Activated CD4-positive, alpha-beta T cell treated with anti-CD3 and anti-CD28 coated beads, Interleukin-2, amount 10 ng/mL, durations not matched to agents 7 days and 5 days (primary cell): ENCODE measurements at regions not wholly inside any gene's neighbourhood (a gene's known extent, or its start where the extent isn't known, plus 50 kb on each side); places are given as distances from the start of the nearest gene placed in this dataset.
"Not testable (repeated sequence)": the region's sequence is repeated elsewhere in the genome, so short reads cannot be mapped to it uniquely, and the experiment has no call there.

ENCODE experiments used
- CTCF ChIA-PET: fragments of 350-600 bp; sonication (Branson Sonifier 250); formaldehyde crosslinking; loops from one replicate; lab custom pipeline; 2021; ENCODE audit warnings: antibody characterized with exemption; lab: Charles Lee
- POLR2A ChIA-PET: fragments of 350-600 bp; sonication (Branson Sonifier 250); formaldehyde crosslinking; loops from one replicate; lab custom pipeline; 2021; ENCODE audit warnings: antibody characterized with exemption; lab: Charles Lee
- DNase-seq: peaks from one replicate; pipeline ENCODE4 v3.0.0-alpha.2; 2020
- H3K27ac Mint-ChIP-seq: one replicate; pipeline ENCODE4 v1.8.0; 2021; ENCODE audit warnings: mild to moderate bottlenecking, moderate library complexity, mixed read lengths
- H3K27me3 Mint-ChIP-seq: one replicate; pipeline ENCODE4 v1.8.0; 2021; ENCODE audit warnings: mixed read lengths
- H3K36me3 Mint-ChIP-seq: one replicate; pipeline ENCODE4 v1.8.0; 2021; ENCODE audit warnings: low read depth, mixed read lengths
- H3K4me1 Mint-ChIP-seq: one replicate; pipeline ENCODE4 v1.8.0; 2021; ENCODE audit warnings: mixed read lengths
- H3K4me3 Mint-ChIP-seq: one replicate; pipeline ENCODE4 v1.8.0; 2021; ENCODE audit warnings: mild to moderate bottlenecking, moderate library complexity, mixed read lengths
- H3K9me3 Mint-ChIP-seq: one replicate; pipeline ENCODE4 v1.8.0; 2021; ENCODE audit warnings: mixed read lengths

- H3K27me3 Mint-ChIP-seq, H3K4me3 Mint-ChIP-seq, DNase-seq, CTCF ChIA-PET, H3K36me3 Mint-ChIP-seq, H3K27ac Mint-ChIP-seq, H3K4me1 Mint-ChIP-seq, H3K9me3 Mint-ChIP-seq, POLR2A ChIA-PET: not testable (repeated sequence)
Measured at GRCh38 chr2:89938756-89939155, 1247.3 kb downstream of the RPIA start.

DNA sequence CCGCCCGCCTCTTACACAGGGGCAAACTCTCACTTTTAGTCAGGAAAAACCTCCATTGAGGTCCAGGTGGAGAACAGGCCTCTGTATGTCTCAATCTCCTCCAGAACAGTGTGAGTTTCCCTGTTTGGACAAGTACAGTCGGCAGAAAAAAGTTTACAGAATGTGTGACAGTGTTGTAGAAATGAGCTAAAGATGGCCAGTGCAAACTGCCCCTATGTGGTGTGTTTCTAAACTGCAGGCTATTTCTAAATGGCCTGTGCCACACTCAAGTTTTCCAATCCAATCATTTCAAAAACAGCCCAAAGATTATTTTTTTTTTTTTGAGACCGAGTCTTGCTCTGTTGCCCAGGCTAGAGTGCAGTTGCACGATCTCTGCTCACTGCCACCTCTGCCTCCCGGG, 1252.8 kb downstream of the RPIA start:
- H3K9me3 Mint-ChIP-seq, CTCF ChIA-PET, H3K4me3 Mint-ChIP-seq, H3K4me1 Mint-ChIP-seq, DNase-seq, POLR2A ChIA-PET, H3K27ac Mint-ChIP-seq, H3K36me3 Mint-ChIP-seq, H3K27me3 Mint-ChIP-seq: not testable (repeated sequence)

DNA sequence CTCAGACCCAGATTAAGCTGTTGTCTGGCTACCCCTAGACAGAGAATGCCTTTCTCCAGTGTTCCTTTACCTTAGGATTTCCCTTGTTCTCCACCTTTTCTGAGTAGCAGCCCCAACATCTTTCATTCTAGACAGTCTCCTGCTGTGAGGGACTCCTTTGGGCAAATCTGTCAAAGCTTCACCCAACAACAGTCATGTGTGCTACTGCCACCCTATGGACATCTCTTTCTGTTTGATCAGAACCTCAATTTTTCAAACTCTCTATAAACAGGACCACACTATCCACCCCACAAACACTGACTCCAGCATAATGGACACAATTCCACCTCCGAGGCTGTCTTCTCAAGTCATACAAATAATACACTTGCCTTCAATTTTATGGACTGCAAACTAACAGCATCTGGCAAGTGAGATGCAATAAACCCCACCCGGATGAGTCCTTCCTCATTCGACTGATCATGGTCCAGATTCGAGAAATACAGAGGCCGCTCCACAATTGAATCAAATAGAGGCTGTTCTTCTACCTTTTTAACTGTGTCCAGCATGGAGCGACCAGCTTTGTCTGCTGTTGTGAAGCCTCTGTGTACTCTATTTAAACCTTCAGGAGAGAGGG, 1253.6 kb downstream of the RPIA start:
- H3K27me3 Mint-ChIP-seq, H3K9me3 Mint-ChIP-seq, DNase-seq, CTCF ChIA-PET, H3K4me3 Mint-ChIP-seq, H3K36me3 Mint-ChIP-seq, POLR2A ChIA-PET, H3K4me1 Mint-ChIP-seq, H3K27ac Mint-ChIP-seq: not testable (repeated sequence)

DNA sequence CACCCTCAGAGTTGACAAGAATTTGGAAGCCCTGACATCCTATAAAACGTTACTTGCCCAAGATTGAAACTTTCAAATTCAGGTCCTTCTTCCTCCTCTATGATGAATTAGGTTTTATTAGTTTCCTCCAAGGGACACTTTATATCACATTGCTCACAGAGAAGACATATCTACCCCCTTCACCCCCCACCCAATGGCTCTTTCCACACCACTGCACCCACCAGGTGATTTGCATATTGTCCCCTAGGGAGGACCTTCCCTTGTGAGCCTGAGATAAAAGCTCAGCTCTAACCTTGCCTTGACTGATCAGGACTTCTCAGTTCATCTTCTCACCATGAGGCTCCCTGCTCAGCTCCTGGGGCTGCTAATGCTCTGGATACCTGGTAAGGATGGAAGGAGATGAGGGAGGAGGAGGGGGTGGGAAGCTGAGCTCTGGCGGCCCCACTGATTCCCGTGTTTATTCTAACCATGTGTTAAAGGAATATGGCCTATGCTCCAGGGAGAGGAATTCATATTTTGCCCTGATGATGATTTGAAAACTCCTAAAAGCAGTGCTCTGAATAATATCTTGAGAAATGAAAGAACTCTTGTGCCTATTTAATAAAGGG, 1255.8 kb downstream of the RPIA start:
- CTCF ChIA-PET, H3K4me1 Mint-ChIP-seq, H3K27ac Mint-ChIP-seq, H3K9me3 Mint-ChIP-seq, POLR2A ChIA-PET, H3K4me3 Mint-ChIP-seq, H3K36me3 Mint-ChIP-seq, H3K27me3 Mint-ChIP-seq, DNase-seq: not testable (repeated sequence)

DNA sequence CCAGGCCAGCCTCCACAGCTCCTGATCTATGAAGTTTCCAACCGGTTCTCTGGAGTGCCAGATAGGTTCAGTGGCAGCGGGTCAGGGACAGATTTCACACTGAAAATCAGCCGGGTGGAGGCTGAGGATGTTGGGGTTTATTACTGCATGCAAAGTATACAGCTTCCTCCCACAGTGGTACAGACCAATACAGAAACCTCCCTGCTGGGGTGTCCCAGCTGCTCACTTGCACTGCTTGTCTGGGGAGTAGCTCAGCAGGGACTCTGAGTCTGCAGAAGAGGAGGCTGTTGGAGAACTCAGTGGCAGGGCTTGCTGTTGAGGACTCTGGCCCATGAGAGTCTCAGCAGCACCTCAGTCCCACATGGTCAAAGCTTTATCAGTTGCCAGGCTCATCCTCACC, 1256.6 kb downstream of the RPIA start:
- H3K27me3 Mint-ChIP-seq, DNase-seq, CTCF ChIA-PET, H3K36me3 Mint-ChIP-seq, H3K9me3 Mint-ChIP-seq, H3K4me3 Mint-ChIP-seq, H3K27ac Mint-ChIP-seq, POLR2A ChIA-PET, H3K4me1 Mint-ChIP-seq: not testable (repeated sequence)

- H3K4me1 Mint-ChIP-seq, CTCF ChIA-PET, H3K4me3 Mint-ChIP-seq, H3K36me3 Mint-ChIP-seq, DNase-seq, H3K27me3 Mint-ChIP-seq, POLR2A ChIA-PET, H3K9me3 Mint-ChIP-seq, H3K27ac Mint-ChIP-seq: not testable (repeated sequence)
Measured at GRCh38 chr2:89950807-89951206, 1259.3 kb downstream of the RPIA start.

DNA sequence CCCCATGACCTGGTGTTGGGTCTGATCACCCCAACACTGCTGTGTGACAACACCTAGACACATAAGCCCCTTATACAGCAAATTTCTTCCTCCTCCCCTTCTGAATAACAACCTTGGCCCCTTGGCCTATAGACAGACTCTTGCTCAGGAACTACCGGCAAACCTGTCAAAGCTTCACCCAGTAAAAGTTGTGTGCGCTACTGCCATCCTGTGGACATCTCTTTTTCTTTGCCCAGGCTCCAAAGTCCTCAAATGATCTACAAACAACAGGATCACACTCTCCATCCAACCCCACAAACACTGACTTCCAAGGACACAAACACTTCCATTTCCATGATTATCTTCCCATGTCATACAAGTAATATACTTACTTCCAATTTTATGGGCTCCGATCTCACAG, 1265.8 kb downstream of the RPIA start:
- H3K27ac Mint-ChIP-seq, H3K4me3 Mint-ChIP-seq, H3K36me3 Mint-ChIP-seq, DNase-seq, H3K9me3 Mint-ChIP-seq, H3K27me3 Mint-ChIP-seq, POLR2A ChIA-PET, CTCF ChIA-PET, H3K4me1 Mint-ChIP-seq: not testable (repeated sequence)

DNA sequence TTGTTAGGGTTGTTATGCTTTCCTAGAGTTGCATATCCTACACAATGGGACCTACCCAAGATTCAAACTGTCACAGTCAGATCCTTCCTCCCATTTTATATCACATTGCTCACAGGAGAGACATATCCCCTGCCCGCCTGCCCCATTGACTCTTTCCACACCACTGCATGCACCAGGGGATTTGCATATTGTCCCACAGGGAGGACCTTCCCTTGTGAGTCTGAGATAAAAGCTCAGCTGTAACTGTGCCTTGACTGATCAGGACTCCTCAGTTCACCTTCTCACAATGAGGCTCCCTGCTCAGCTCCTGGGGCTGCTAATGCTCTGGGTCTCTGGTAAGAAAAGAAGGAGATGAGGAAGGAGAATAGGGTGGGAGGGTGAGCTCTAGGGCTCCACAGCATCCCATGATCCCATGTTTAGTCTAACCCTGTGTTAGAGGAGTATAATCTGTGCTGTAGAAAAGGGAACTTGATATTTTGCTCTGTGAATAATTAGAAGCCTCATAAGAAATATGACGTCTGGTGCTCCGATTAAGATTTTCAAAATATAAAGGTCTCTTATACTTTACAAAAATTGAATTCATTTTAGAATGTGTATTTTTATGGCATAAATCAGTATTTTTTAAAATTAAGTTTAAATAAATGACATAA, 1268.4 kb downstream of the RPIA start:
- H3K4me3 Mint-ChIP-seq, CTCF ChIA-PET, H3K4me1 Mint-ChIP-seq, H3K27ac Mint-ChIP-seq, DNase-seq, H3K36me3 Mint-ChIP-seq, H3K9me3 Mint-ChIP-seq, POLR2A ChIA-PET, H3K27me3 Mint-ChIP-seq: not testable (repeated sequence)

DNA sequence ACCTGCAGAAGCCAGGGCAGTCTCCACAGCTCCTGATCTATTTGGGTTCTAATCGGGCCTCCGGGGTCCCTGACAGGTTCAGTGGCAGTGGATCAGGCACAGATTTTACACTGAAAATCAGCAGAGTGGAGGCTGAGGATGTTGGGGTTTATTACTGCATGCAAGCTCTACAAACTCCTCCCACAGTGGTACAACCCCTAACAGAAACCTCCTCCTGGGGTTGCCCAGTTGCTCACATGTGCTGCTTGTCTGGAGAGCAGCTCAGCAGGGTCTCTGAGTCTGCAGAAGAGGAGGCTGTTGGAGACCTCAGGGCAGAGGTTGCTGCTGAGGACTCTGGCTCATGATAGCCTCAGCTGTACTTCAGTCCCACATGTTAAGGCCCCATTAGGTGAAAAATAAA, 1269.1 kb downstream of the RPIA start:
- H3K36me3 Mint-ChIP-seq, H3K9me3 Mint-ChIP-seq, CTCF ChIA-PET, H3K4me1 Mint-ChIP-seq, POLR2A ChIA-PET, H3K27ac Mint-ChIP-seq, DNase-seq, H3K4me3 Mint-ChIP-seq, H3K27me3 Mint-ChIP-seq: not testable (repeated sequence)

DNA sequence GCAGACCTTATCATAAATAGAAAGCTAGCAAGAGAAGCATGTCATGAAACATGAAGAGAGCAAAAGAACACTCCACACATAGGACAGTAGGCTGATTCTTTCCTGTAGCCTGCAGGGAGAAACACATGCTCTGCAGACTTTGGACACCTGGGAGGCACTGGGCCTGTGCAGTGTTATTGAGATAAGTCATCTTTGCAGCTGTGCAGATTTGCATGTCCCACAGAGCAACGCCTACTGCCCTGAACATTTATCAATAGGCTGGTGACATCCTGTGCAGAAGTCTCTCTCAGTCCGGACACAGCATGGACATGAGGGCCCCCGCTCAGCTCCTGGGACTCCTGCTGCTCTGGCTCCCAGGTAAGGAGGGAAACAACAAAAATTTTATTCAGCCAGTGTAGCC, 1277.1 kb downstream of the RPIA start:
- H3K9me3 Mint-ChIP-seq, DNase-seq, H3K4me3 Mint-ChIP-seq, H3K36me3 Mint-ChIP-seq, H3K27me3 Mint-ChIP-seq, H3K27ac Mint-ChIP-seq, H3K4me1 Mint-ChIP-seq, CTCF ChIA-PET, POLR2A ChIA-PET: not testable (repeated sequence)

DNA sequence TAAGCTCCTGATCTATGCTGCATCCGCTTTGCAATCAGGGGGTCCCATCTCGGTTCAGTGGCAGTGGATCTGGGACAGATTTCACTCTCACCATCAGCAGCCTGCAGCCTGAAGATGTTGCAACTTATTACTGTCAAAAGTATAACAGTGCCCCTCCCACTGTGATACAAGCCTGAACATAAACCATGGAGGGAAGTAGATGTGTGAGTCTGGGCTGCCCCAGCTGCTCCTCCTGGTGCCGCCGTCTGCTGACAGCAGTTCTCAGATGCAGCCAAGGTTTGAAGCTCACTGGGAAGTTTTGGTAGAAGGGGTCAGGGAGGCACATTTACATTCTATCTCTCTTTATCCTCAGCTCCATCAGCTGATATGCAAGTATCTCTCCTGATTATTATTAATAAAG, 1277.7 kb downstream of the RPIA start:
- H3K27me3 Mint-ChIP-seq, DNase-seq, H3K27ac Mint-ChIP-seq, POLR2A ChIA-PET, CTCF ChIA-PET, H3K9me3 Mint-ChIP-seq, H3K4me3 Mint-ChIP-seq, H3K36me3 Mint-ChIP-seq, H3K4me1 Mint-ChIP-seq: not testable (repeated sequence)

GRCh38 chr2:89973849-89974248, 1282.4 kb downstream of the RPIA start:
- H3K27ac Mint-ChIP-seq, H3K36me3 Mint-ChIP-seq, POLR2A ChIA-PET, H3K4me3 Mint-ChIP-seq, DNase-seq, H3K9me3 Mint-ChIP-seq, H3K4me1 Mint-ChIP-seq, H3K27me3 Mint-ChIP-seq, CTCF ChIA-PET: not testable (repeated sequence)

- CTCF ChIA-PET, H3K36me3 Mint-ChIP-seq, H3K4me1 Mint-ChIP-seq: not testable (repeated sequence)
Measured at GRCh38 chr2:89979826-89980537, 1288.5 kb downstream of the RPIA start.

More at GRCh38 chr2:89979826-89980537, 1288.5 kb downstream of the RPIA start:
- H3K9me3 Mint-ChIP-seq, DNase-seq, H3K4me3 Mint-ChIP-seq, POLR2A ChIA-PET, H3K27me3 Mint-ChIP-seq, H3K27ac Mint-ChIP-seq: not testable (repeated sequence)
